ENCODE measurements at regions not wholly inside any gene's neighbourhood (a gene's known extent, or its start where the extent isn't known, plus 50 kb on each side); places are given as distances from the start of the nearest gene placed in this dataset.

GRCh38 chr2:8589721-8590120 is 92.1 kb upstream of the ID2 start:
- Mint-ChIP-seq H3K4me3 (no peak overlapping the region), H3K9me3 (no peaks in the 10 kb centered on the region), H3K27me3 (ENCODE audit: low read depth) (peaks cover 34% of the 10 kb centered on the region), H3K27ac (no peak overlapping the region), H3K4me1 (ENCODE audit: low read depth) (peaks cover 20% of the 10 kb centered on the region), H3K36me3 (ENCODE audit: low read depth) (no peaks in the 10 kb centered on the region)

GRCh38 chr2:8590938-8591337 is 90.9 kb upstream of the ID2 start:
- Mint-ChIP-seq H3K36me3 (ENCODE audit: low read depth) (no peaks in the 10 kb centered on the region), H3K27me3 (ENCODE audit: low read depth) (peaks cover 34% of the 10 kb centered on the region), H3K27ac (no peak overlapping the region), H3K9me3 (no peaks in the 10 kb centered on the region), H3K4me1 (ENCODE audit: low read depth) (peaks cover 20% of the 10 kb centered on the region), H3K4me3 (no peak overlapping the region)

GRCh38 chr2:8592736-8593135 is 89.1 kb upstream of the ID2 start:
- H3K36me3 Mint-ChIP-seq (ENCODE audit: low read depth): no peaks in the 10 kb centered on the region
- no peaks in the 10 kb centered on the region for H3K9me3 Mint-ChIP-seq
- no peak overlapping the region for H3K27ac Mint-ChIP-seq
- H3K27me3 Mint-ChIP-seq (ENCODE audit: low read depth): peaks cover 30% of the 10 kb centered on the region
- H3K4me3 Mint-ChIP-seq: no peak overlapping the region
- peaks cover 15% of the 10 kb centered on the region for H3K4me1 Mint-ChIP-seq (ENCODE audit: low read depth)

GRCh38 chr2:8593243-8593642 is 88.6 kb upstream of the ID2 start:
- H3K27me3 Mint-ChIP-seq (ENCODE audit: low read depth): peaks cover 29% of the 10 kb centered on the region
- H3K9me3 Mint-ChIP-seq: no peaks in the 10 kb centered on the region
- H3K4me3 Mint-ChIP-seq: no peak overlapping the region
- H3K27ac Mint-ChIP-seq: no peak overlapping the region
- H3K4me1 Mint-ChIP-seq (ENCODE audit: low read depth): peaks cover 12% of the 10 kb centered on the region
- no peaks in the 10 kb centered on the region for H3K36me3 Mint-ChIP-seq (ENCODE audit: low read depth)

GRCh38 chr2:8594731-8595427 is 87.0 kb upstream of the ID2 start:
- no peak overlapping the region for H3K4me3 Mint-ChIP-seq
- no peaks in the 10 kb centered on the region for H3K9me3 Mint-ChIP-seq
- peaks cover 20% of the 10 kb centered on the region for H3K27me3 Mint-ChIP-seq (ENCODE audit: low read depth)
- no peaks in the 10 kb centered on the region for H3K36me3 Mint-ChIP-seq (ENCODE audit: low read depth)
- H3K27ac Mint-ChIP-seq: no peak overlapping the region
- H3K4me1 Mint-ChIP-seq (ENCODE audit: low read depth): peaks cover 5% of the 10 kb centered on the region

GRCh38 chr2:8595428-8595805 is 86.4 kb upstream of the ID2 start:
- peaks cover 5% of the 10 kb centered on the region for H3K4me1 Mint-ChIP-seq (ENCODE audit: low read depth)
- H3K27ac Mint-ChIP-seq: no peak overlapping the region
- peaks cover 20% of the 10 kb centered on the region for H3K27me3 Mint-ChIP-seq (ENCODE audit: low read depth)
- H3K9me3 Mint-ChIP-seq: no peaks in the 10 kb centered on the region
- H3K4me3 Mint-ChIP-seq: no peak overlapping the region
- no peaks in the 10 kb centered on the region for H3K36me3 Mint-ChIP-seq (ENCODE audit: low read depth)

- Mint-ChIP-seq H3K27ac (no peak overlapping the region), H3K9me3 (no peaks in the 10 kb centered on the region)
Measured at GRCh38 chr2:8595811-8596600, 85.8 kb upstream of the ID2 start.

GRCh38 chr2:8597094-8597493 is 84.8 kb upstream of the ID2 start:
- no peak overlapping the region for H3K27ac Mint-ChIP-seq
- peaks cover 9% of the 10 kb centered on the region for H3K27me3 Mint-ChIP-seq (ENCODE audit: low read depth)

More at GRCh38 chr2:8595811-8596600, 85.8 kb upstream of the ID2 start:
- peaks cover 5% of the 10 kb centered on the region for H3K4me1 Mint-ChIP-seq (ENCODE audit: low read depth)
- H3K4me3 Mint-ChIP-seq: no peak overlapping the region
- no peaks in the 10 kb centered on the region for H3K36me3 Mint-ChIP-seq (ENCODE audit: low read depth)
- H3K27me3 Mint-ChIP-seq (ENCODE audit: low read depth): peaks cover 20% of the 10 kb centered on the region

GRCh38 chr2:8597559-8598225 is 84.2 kb upstream of the ID2 start:
- H3K27ac Mint-ChIP-seq: no peak overlapping the region
- H3K9me3 Mint-ChIP-seq: no peaks in the 10 kb centered on the region
- H3K27me3 Mint-ChIP-seq (ENCODE audit: low read depth): peaks cover 7% of the 10 kb centered on the region
- no peaks in the 10 kb centered on the region for H3K36me3 Mint-ChIP-seq (ENCODE audit: low read depth)
- H3K4me1 Mint-ChIP-seq (ENCODE audit: low read depth): peaks cover 3% of the 10 kb centered on the region
- no peak overlapping the region for H3K4me3 Mint-ChIP-seq

More at GRCh38 chr2:8597094-8597493, 84.8 kb upstream of the ID2 start:
- peaks cover 5% of the 10 kb centered on the region for H3K4me1 Mint-ChIP-seq (ENCODE audit: low read depth)
- no peak overlapping the region for H3K4me3 Mint-ChIP-seq
- no peaks in the 10 kb centered on the region for H3K9me3 Mint-ChIP-seq
- no peaks in the 10 kb centered on the region for H3K36me3 Mint-ChIP-seq (ENCODE audit: low read depth)

GRCh38 chr2:8598295-8599165 is 83.3 kb upstream of the ID2 start:
- H3K9me3 Mint-ChIP-seq: no peaks in the 10 kb centered on the region
- no peak overlapping the region for H3K27ac Mint-ChIP-seq
- peaks cover 13% of the 10 kb centered on the region for H3K27me3 Mint-ChIP-seq (ENCODE audit: low read depth)
- H3K4me1 Mint-ChIP-seq (ENCODE audit: low read depth): peaks cover 3% of the 10 kb centered on the region
- H3K4me3 Mint-ChIP-seq: no peak overlapping the region
- no peaks in the 10 kb centered on the region for H3K36me3 Mint-ChIP-seq (ENCODE audit: low read depth)

- H3K27me3 Mint-ChIP-seq (ENCODE audit: low read depth): peaks cover 8% of the 10 kb centered on the region
Measured at GRCh38 chr2:8599421-8600242, 82.2 kb upstream of the ID2 start.

GRCh38 chr2:8600456-8600855 is 81.4 kb upstream of the ID2 start:
- Mint-ChIP-seq H3K4me3 (no peak overlapping the region), H3K27me3 (ENCODE audit: low read depth) (peaks cover 8% of the 10 kb centered on the region), H3K27ac (no peak overlapping the region), H3K9me3 (no peaks in the 10 kb centered on the region), H3K36me3 (ENCODE audit: low read depth) (no peaks in the 10 kb centered on the region), H3K4me1 (ENCODE audit: low read depth) (no peaks in the 10 kb centered on the region)

More at GRCh38 chr2:8599421-8600242, 82.2 kb upstream of the ID2 start:
- no peaks in the 10 kb centered on the region for H3K4me1 Mint-ChIP-seq (ENCODE audit: low read depth)
- no peak overlapping the region for H3K27ac Mint-ChIP-seq
- no peaks in the 10 kb centered on the region for H3K9me3 Mint-ChIP-seq
- no peaks in the 10 kb centered on the region for H3K36me3 Mint-ChIP-seq (ENCODE audit: low read depth)
- H3K4me3 Mint-ChIP-seq: no peak overlapping the region

- Mint-ChIP-seq H3K27me3 (ENCODE audit: low read depth) (peaks cover 8% of the 10 kb centered on the region), H3K27ac (no peak overlapping the region), H3K4me3 (no peak overlapping the region), H3K9me3 (no peaks in the 10 kb centered on the region), H3K4me1 (ENCODE audit: low read depth) (peaks cover 10% of the 10 kb centered on the region), H3K36me3 (ENCODE audit: low read depth) (no peaks in the 10 kb centered on the region)
Measured at GRCh38 chr2:8602809-8603208, 79.0 kb upstream of the ID2 start.
